Omental fat pad (tissue), 3 donors: ENCODE measurements at regions not wholly inside any gene's neighbourhood (a gene's known extent, or its start where the extent isn't known, plus 50 kb on each side); places are given as distances from the start of the nearest gene placed in this dataset.

Experiments
- ATAC-seq: fragments of 150-250 bp; one replicate; pipeline ENCODE4 v1.9.1; 2016; ENCODE audit warnings: mild to moderate bottlenecking, moderate library complexity; ENCODE audit not compliant: low FRiP score
- DNase-seq: peaks from one replicate; pipeline ENCODE4 v3.0.0-alpha.2; 2019; ENCODE audit warnings: low spot score
- TF ChIP-seq, protein P1 (sequence below), 3 donors: fragments of 450-650 bp; IDR thresholded peaks; one replicate each; pipeline ENCODE4 v1.5.1; 2016 to 2017; ENCODE audit warnings: antibody characterized with exemption in 3 of 3, mild to moderate bottlenecking in 3 of 3, moderate library complexity in 2 of 3

DNA sequence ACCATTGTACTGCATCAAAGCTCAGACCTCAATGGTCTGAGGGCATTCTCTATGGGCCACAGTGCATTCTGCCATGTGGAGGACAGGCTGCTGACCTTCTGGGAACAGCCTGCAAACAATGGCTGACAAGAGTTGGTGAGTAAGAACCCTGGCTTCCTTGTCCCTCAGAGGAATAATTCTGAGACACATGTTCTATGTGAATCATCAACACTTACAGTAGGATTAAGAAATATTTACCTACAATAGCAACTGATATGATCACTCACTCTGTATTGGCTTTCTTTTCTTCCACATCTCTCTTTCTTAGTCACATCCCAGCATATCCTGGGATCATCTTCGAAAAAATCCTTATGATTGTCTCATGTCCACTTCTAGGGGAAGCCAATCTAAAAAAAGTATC is 306.5 kb upstream of the ITGA1 start:
- ATAC-seq (no peak), DNase-seq (no peak)
- TF ChIP-seq, protein P1, sequence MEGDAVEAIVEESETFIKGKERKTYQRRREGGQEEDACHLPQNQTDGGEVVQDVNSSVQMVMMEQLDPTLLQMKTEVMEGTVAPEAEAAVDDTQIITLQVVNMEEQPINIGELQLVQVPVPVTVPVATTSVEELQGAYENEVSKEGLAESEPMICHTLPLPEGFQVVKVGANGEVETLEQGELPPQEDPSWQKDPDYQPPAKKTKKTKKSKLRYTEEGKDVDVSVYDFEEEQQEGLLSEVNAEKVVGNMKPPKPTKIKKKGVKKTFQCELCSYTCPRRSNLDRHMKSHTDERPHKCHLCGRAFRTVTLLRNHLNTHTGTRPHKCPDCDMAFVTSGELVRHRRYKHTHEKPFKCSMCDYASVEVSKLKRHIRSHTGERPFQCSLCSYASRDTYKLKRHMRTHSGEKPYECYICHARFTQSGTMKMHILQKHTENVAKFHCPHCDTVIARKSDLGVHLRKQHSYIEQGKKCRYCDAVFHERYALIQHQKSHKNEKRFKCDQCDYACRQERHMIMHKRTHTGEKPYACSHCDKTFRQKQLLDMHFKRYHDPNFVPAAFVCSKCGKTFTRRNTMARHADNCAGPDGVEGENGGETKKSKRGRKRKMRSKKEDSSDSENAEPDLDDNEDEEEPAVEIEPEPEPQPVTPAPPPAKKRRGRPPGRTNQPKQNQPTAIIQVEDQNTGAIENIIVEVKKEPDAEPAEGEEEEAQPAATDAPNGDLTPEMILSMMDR (IDR thresholded peaks at IDR 0.05) = no peak

DNA sequence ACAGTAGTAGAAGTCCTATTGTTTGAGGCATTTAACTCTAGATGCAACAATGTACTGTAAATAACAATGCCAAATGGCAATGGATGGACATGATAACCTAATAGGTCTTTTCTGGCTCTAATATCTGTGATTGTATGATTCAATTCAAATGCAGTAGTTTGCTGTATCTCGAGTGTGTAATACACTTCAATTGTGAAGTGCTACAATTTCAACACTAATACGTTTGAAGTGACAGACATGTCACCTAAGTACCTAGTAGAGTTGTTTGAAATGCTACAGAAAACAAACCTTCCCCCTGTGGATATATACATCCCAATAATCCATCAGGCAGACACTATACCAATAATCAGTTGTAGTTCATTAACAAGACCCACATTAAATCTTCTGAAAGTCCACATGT is 305.9 kb upstream of the ITGA1 start:
- ATAC-seq = no peak
- TF ChIP-seq, protein P1 (IDR thresholded peaks at IDR 0.05) = no peak
- DNase-seq = no peak

DNA sequence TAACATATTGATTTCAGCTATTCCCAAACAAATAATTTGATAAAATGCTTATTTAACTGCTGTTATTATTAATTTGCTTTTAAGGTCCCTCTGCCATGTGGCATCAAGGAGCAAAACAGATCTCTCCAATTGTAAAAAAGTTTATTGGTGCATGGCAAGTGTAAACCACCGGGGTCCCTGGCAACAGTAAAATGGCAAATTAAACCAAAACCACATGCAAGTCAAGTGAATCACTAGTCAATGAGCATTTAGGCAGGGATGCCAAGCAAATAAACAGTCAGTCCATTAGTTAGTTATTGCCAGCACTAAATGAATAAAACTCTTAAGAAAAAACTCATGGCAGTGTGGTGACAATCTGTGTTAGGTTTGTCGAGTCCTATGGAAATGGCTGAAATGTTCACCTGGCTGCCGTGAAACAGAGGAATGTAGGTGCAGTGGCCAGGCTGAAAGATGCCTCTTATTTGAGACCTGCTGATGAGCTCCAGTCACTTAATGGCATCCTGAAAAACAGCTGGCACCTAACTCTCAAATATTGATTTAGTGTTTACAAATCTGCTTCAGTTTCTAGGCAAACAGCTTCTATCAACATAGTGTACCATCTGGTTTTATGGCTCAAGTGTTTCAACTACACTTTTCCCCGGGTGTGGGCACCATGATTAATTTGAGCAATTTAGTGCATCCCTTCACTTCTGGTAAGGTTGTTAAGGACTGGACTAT is 296.5 kb upstream of the ITGA1 start:
- DNase-seq (no peak), ATAC-seq (no peak)
- TF ChIP-seq, protein P1 (IDR thresholded peaks at IDR 0.05) = no peak

DNA sequence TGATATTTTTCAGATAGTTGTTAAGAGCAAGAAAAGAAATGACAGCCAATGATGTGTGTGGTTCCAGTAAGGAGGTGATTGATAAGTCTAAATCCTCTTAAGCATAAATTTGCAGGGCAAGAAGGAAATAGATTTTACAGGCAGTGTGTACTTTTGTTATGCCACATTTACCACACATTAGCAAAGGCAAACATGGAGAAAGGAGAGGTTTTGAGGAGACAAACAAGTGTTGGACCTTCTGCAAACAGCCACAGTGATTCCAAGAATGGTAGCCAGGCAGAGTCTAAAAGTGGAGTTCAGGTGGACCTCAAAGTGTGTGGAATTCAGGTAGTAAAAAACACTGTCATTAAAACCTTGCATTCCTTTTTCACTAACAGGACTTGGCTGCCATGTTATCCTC is 295.9 kb upstream of the ITGA1 start:
- DNase-seq (no peak), ATAC-seq (no peak)

DNA sequence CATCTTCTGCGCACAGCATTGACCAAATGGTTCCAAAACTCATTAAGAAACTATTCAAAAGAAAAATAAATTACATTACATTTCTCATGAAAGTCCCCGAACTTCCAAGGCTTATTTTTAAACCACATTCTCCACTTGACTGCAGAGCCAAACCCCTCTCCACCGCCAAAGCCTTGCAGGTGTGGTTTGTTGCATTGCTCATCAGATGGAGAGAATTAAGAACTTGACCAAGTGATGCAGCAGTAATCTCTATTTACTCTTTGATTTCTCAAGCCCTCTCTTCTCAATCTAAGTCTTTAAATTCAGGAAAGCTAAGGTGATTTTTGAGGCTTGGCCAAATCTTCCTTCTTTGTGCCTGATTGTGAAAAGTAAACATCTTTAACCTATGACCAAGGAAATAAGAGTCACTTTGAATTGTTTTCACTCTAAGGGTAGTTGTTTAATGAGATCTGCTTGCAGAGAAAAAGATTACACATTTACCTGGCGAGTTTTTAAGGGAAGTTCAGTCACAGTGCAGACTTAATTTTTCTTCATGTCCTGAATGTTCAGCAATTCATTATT is 290.5 kb upstream of the ITGA1 start:
- no peak for DNase-seq
- ATAC-seq = no peak
- TF ChIP-seq, protein P1 (IDR thresholded peaks at IDR 0.05) = no peak

More for the DNA sequence above, 295.9 kb upstream of the ITGA1 start:
- TF ChIP-seq, protein P1 (IDR thresholded peaks at IDR 0.05) = no peak

DNA sequence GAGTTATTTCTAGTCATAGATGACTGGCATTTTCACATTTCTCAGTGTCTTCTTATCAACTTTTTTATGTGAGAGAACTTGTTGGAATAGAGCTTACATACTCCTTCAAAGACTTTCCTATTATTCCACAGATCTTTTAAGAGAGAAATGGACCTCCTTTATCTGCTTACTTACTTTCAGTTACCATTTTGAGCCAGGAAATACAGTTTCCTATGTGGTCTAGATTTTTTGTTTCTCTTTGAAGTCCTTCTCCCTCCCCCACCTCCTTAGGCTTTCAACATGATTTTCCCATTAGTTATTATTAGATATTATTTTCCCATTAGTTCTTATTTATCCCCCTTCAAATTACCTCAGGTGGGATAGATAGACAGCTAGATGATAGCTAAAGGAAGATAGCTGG is 289.1 kb upstream of the ITGA1 start:
- TF ChIP-seq, protein P1 (IDR thresholded peaks at IDR 0.05) = no peak
- DNase-seq (no peak), ATAC-seq (no peak)

DNA sequence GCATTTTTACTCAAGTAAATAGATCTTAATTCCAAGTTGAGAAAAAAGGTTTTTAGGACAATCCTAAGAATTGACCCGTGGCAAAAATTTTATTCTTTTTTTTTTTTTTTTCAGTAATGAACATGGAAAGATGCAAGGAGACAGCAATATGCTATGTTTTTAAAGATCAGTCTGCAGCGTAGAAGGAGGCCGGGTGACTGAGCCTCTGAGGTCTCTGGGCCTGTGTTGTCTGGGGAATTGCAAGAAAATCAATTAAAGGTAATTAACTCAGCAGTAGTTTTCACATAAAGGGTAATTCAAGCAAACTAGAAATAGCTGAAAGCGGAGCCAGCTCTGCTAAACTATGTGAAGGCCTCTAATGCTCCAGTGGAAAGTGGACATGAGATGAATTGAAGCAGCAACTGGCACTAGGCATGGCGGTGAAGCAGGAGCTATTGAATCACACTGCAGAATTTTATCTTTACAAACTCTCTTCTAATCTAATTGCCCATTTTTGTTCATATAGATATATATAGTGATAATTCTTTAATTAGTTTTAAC is 285.2 kb upstream of the ITGA1 start:
- DNase-seq = no peak
- TF ChIP-seq, protein P1 (IDR thresholded peaks at IDR 0.05) = no peak
- ATAC-seq = no peak
